Omental fat pad (tissue), 3 donors: ENCODE measurements at regions not wholly inside any gene's neighbourhood (a gene's known extent, or its start where the extent isn't known, plus 50 kb on each side); places are given as distances from the start of the nearest gene placed in this dataset.
"Not testable (repeated sequence)": the region's sequence is repeated elsewhere in the genome, so short reads cannot be mapped to it uniquely, and the experiment has no call there.

ENCODE experiments used
- ATAC-seq: fragments of 150-250 bp; one replicate; pipeline ENCODE4 v1.9.1; 2016; ENCODE audit warnings: mild to moderate bottlenecking, moderate library complexity; ENCODE audit not compliant: low FRiP score
- DNase-seq: peaks from one replicate; pipeline ENCODE4 v3.0.0-alpha.2; 2019; ENCODE audit warnings: low spot score
- CTCF ChIP-seq, 3 donors: fragments of 450-650 bp; IDR thresholded peaks; one replicate each; pipeline ENCODE4 v1.5.1; 2016 to 2017; ENCODE audit warnings: antibody characterized with exemption in 3 of 3, mild to moderate bottlenecking in 3 of 3, moderate library complexity in 2 of 3

GRCh38 chr1:79714664-79715063, 708.1 kb upstream of the ADGRL4 start:
- ATAC-seq (no peak), DNase-seq (no peak)
- TF ChIP-seq CTCF (IDR thresholded peaks at IDR 0.05), result no peak

GRCh38 chr1:79711001-79711431, 704.5 kb upstream of the ADGRL4 start:
- DNase-seq, result no peak
- TF ChIP-seq CTCF (IDR thresholded peaks at IDR 0.05), result no peak
- ATAC-seq, result no peak

GRCh38 chr1:79708646-79709265, 702.2 kb upstream of the ADGRL4 start:
- no peak for TF ChIP-seq CTCF (IDR thresholded peaks at IDR 0.05)
- DNase-seq (no peak), ATAC-seq (no peak)

GRCh38 chr1:79705218-79705617, 698.7 kb upstream of the ADGRL4 start:
- DNase-seq, result no peak
- no peak for TF ChIP-seq CTCF (IDR thresholded peaks at IDR 0.05)
- no peak for ATAC-seq

- no peak for TF ChIP-seq CTCF (IDR thresholded peaks at IDR 0.05)
- ATAC-seq (no peak), DNase-seq (no peak)
Observed at GRCh38 chr1:79704067-79704466, 697.5 kb upstream of the ADGRL4 start.

GRCh38 chr1:79702336-79702999, 695.9 kb upstream of the ADGRL4 start:
- ATAC-seq, result not testable (repeated sequence)

GRCh38 chr1:79695138-79695537, 688.6 kb upstream of the ADGRL4 start:
- ATAC-seq, result no peak
- no peak for TF ChIP-seq CTCF (IDR thresholded peaks at IDR 0.05)
- no peak for DNase-seq

More at GRCh38 chr1:79702336-79702999, 695.9 kb upstream of the ADGRL4 start:
- not testable (repeated sequence) for DNase-seq
